ACHN (cell line): ENCODE measurements at regions not wholly inside any gene's neighbourhood (a gene's known extent, or its start where the extent isn't known, plus 50 kb on each side); places are given as distances from the start of the nearest gene placed in this dataset.

Experiments used
- DNase-seq: peaks from one replicate; pipeline ENCODE4 v3.0.0-alpha.2; 2015
- in situ Hi-C: cut with HindIII; loops from 2 replicates; pipeline ENCODE4 v1.10.0; 2017; ENCODE audit warnings: low sequenced_read_pairs, low pct_ligation_motif_present, low pct_unique_long_range_greater_than_20kb

DNA sequence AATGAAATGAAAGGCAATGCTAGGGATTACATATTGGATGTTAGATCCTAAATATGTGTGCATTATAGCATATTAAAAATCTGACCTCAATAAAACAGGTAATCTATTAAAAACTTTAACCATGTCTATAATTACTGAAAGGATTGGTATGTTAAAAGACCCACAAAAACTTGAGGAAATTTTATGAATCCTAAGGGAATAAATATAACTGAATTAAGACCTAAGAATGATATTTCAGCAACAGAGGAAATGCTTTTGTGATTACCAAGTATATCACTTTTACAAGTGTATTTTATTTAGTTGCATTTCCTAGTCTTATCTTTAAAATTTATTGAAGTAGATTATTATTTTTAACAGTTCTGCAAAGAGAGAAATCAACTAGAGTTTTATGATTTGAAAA lies 571.5 kb downstream of the HDGFL1 start:
- in situ Hi-C loops, result no loop called here
- no peak for DNase-seq

DNA sequence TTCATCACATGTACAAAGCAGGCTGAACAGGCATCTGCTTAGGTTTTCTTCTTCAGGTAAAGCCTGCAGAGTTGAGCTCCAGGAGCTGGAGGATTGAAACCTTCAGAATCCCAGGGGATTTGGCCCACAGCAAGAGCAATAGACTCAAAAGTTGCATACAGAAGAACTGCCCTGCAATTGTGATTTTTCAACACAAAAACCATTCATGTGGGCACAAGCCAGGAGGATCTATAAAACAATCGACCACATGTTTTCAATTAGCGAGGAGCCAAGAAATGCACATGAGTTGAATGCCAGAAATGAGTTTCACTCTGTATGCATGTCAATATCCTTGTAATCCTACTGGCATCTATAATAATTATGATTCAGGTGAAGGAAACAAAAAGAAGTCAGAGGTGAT lies 576.4 kb downstream of the HDGFL1 start:
- no peak for DNase-seq
- in situ Hi-C loops, result no loop called here

GRCh38 chr6:23154159-23154558 lies 584.8 kb downstream of the HDGFL1 start:
- in situ Hi-C loops, result no loop called here
- no peak for DNase-seq

- in situ Hi-C loops, result no loop called here
- DNase-seq, result no peak
These were observed 600.7 kb downstream of the HDGFL1 start for GRCh38 chr6:23170049-23170448.

GRCh38 chr6:23173234-23173633 lies 603.9 kb downstream of the HDGFL1 start:
- in situ Hi-C loops, result no loop called here
- DNase-seq, result no peak

DNA sequence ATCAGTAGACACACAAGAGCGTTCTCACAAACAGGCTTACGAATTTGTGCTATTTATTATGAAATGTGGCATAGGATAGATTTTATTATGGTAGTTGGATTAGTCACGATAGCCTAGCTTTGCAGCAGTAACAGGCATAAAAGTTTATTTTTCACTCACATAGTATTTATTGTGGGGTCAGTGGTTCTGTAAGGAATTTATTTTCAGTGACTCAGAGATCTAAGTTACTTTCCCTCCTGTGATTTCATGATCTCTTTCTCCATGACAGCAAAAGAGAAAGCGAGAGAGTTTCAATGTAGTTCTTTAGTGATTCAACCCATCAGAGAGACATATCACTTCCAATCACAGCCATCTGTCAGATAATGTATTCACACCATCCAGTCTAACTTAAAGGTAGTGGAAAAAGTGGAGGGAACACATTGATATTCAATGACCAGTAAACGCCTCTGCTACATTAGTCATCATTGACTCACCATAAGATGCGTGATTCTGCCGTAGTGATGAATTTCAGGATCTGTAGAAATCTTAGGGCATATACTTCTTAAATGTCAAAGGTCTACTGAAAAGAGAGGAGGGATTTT lies 605.5 kb downstream of the HDGFL1 start:
- in situ Hi-C loops, result no loop called here
- DNase-seq, result peak; percentile 64

DNA sequence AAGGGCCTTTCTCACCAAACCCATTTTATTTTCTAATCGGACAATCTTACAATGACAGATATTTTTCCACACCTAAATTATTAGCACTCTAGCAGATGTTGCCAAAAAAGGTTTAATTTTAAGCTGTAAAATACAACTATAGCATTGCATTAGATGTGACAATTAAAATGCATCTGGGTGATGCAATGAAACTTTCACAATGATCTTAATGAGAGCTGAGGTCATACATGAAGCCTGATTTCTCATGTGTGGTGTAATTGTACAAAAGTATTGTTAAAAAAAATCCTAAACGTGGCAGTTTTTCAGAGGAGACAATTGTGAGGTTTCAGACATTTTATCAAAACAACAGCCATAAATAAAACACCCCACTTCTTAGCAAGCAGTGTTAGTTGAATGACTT lies 606.0 kb downstream of the HDGFL1 start:
- in situ Hi-C loops, result no loop called here

GRCh38 chr6:23176471-23176870 lies 607.1 kb downstream of the HDGFL1 start:
- DNase-seq, result no peak
- in situ Hi-C loops, result no loop called here

More for the DNA sequence above, 606.0 kb downstream of the HDGFL1 start:
- no peak for DNase-seq

DNA sequence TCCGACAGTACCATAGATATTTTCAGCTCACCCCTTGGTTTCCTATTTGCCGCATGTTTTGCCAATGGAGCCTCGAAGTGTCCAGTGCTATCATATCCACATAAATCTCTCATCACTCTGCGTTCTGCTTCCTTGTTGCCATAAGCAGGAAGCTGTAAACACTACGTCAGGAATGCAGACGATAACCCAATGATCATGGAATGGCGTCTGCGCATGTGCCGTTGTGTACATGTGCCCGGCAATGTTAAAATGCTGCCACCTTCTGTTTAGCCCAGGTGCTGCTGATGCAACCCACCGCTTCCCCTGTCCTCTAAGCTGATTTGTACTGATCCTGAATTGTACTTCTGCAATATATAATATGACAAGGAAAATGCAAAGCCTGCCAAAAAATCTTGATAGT lies 607.5 kb downstream of the HDGFL1 start:
- no peak for DNase-seq
- in situ Hi-C loops, result no loop called here

GRCh38 chr6:23177806-23178205 lies 608.4 kb downstream of the HDGFL1 start:
- in situ Hi-C loops, result no loop called here
- no peak for DNase-seq

DNA sequence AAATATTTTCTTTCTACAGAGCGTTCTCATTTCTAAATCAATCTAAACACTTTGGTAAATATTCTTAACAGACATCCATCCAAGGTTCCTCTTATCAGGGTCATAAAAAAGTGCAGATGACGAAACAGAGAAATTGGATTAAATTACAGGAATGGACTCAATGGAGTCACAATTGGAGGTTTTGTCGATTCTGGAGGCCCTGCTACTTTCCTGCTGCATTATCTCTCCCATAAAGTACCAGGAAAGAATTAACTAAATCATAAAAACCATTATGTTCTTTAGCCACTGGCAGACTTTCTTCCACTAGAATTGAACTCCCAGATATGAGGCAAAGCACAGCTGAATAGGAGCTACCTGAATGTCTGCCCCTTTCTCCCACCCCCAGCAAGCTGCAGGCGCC lies 610.6 kb downstream of the HDGFL1 start:
- DNase-seq, result no peak
- in situ Hi-C loops, result no loop called here

DNA sequence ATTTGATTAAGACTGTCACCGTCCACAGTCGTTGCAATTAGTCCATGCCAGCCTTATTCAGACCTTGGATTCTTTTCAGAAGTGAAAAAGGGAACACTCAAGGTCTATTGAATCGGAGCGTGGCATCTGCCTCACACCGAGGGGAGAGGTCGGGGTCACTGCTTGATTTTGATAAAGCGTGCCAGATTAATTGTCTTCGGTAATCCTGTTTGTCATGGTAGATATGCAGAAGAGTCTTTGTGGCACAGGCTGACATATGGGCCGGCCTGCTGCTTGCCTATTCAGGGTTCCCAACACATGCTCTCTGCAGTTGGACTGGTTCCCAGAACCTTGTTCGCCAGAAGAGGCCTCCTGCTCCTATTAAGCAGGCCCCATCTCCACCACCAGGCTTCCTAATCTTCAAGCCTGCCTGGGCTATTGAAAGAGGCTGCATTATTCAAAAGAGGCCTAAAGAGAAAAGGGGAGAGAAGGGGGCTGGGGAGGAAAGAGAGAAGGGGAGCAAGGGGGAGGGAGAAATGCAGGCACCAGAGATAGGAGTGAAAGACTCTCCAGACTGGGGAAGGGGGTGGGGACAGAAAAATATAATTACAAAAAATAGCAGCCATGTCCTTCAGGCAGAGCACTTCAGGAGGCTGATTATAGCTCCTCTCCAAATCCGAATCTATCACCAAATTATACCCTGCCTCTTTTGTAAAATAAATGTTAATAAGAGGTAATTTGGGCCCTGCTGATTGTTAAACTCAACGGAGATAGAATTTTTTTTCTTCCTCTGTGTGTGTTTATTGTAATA lies 611.3 kb downstream of the HDGFL1 start:
- in situ Hi-C loops, result no loop called here
- no peak for DNase-seq

DNA sequence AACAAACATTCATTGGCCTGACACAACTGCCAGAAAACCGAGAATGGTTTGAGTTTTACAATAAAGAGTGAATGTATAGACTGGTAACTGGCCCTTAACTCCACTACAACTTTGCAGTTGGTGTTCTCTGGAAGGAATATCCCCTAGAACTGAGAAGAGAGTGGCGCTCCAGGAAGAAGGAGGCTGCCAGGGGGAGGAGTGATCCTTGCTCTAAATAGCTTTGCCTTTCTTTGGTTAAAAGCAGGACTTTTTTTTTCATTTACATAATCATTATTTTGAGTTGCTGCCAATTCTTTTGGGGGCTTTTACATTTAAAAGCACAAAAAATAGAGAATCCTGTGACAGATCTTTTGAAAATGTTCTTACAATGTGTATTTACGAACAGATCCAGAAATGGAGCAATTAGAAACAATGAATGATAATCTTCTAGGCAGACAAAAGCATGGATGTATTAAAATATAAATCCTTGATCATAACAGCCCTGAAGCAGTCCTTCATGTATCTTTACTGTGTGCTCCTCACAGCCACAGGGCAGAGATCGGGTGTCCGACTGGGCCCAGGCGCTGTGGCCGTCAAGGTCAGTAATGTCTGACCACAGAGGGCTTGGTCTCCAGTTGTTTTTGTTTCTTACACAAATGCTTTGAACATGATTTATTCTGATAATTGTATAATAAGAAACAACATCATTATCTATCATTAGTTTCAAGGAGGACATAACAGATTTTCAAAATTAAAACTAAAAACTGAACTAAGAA lies 612.2 kb downstream of the HDGFL1 start:
- in situ Hi-C loops, result no loop called here
- DNase-seq, result no peak

GRCh38 chr6:23183846-23184245 lies 614.5 kb downstream of the HDGFL1 start:
- in situ Hi-C loops, result no loop called here

GRCh38 chr6:23184351-23184750 lies 615.0 kb downstream of the HDGFL1 start:
- in situ Hi-C loops, result no loop called here
- DNase-seq, result no peak

More at GRCh38 chr6:23183846-23184245, 614.5 kb downstream of the HDGFL1 start:
- no peak for DNase-seq

DNA sequence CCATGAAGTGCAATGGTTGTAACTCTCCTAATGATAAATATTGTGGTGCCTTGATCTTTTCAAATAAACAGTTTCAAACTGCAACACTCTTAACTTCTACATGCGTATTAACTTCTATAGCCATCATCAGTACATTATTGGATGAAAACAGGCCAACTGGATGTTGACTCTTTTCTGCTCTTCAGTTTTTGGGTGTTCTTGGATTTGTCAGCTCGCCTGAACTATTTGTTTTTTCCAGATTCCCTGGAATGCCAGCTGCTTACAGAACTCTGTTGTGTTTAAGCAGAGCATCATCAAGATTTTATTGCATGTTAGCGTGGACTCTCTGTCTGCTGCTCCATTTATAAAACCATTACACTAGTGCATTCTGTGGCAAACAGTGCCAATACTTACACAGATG lies 626.1 kb downstream of the HDGFL1 start:
- in situ Hi-C loops, result no loop called here
- no peak for DNase-seq

- in situ Hi-C loops, result no loop called here
These were observed 630.2 kb downstream of the HDGFL1 start for GRCh38 chr6:23199541-23199940.

DNA sequence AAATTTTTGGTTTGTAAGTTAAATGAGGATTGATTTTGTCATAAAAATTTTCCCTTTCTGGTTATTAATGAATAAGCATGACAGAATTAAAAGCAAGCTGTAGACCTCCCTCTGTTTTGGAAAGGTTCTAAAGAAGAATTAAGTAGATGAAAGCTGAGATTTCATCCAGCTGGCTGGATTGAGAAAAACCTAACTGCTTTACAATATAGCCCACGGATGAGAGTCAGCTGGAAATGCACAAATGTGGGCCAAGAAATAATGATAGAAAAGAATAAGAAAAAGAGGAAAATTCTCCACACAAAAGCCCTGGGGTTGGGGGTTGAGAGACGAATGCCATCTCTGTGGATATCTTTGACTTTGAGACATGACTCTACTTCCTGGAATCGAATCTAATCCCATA lies 631.6 kb downstream of the HDGFL1 start:
- in situ Hi-C loops, result no loop called here
- DNase-seq, result no peak

More at GRCh38 chr6:23199541-23199940, 630.2 kb downstream of the HDGFL1 start:
- no peak for DNase-seq

DNA sequence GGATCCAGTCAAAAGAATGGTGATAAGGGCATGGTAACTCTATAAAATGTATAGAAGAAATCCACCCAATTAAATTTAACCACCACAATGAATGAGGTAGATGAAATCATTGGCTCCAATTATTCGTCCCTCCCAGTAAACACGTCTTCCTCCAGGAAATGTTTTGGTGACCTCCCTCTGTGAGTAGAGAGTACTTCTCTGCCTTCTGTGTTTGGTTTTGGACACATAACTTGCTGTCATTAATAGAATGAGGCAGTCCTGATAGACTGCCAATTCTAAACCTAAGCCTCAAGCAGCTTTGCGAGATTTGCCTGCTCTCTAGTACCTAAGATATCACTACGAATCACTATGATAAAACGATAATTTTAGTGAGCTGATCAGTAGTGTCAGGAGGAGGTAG lies 632.8 kb downstream of the HDGFL1 start:
- DNase-seq, result no peak
- in situ Hi-C loops, result no loop called here

GRCh38 chr6:23212398-23212797 lies 643.0 kb downstream of the HDGFL1 start:
- in situ Hi-C loops, result no loop called here
- no peak for DNase-seq
